DMS53 treated with DMSO at 0.1 percent for 48 hours (cell line): ENCODE measurements at regions not wholly inside any gene's neighbourhood (a gene's known extent, or its start where the extent isn't known, plus 50 kb on each side); places are given as distances from the start of the nearest gene placed in this dataset.

ENCODE experiments used
- DNase-seq: peaks from one replicate; lab custom pipeline; 2025; ENCODE audit not compliant: unreplicated experiment; lab: John Stamatoyannopoulos, UW

DNA sequence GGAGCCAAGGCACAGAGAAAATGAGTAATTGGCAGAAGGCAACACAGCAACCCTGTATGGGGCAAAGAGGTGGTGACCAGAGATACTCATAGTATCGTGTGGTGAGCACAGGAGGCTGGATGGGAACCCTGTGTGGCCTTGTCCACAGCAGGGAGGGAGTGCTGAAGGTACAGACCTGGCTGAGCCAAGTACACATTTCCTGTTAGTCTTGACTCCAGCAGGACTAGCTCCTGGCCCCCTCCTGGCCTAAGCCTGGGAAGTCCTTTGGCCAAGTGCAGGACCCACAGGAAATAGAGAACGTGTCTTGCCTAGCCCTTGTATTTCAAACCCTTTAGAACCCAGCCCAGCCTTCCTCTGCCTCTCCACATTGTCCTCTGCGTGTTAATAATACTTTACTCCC, 289.8 kb upstream of the PWP1 start:
- DNase-seq, result no peak

DNA sequence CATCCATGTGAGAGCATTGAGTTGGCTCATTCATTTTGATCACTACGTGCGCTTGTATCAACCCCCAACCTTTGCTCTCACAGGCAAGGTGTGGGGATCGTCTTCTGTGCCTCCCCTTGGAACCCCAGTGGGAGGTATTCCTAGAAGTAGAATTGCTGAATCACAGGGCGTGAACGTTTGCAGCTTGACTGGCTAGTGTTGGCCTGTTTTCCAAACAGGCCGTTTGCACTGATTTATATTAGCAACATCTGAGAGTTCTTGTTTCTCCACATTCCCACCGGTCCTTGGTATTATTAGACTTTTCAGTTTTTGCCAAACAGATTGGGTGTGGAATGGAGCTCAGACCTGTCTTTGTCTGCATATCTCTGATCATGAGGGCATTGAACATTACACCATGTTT, 288.6 kb upstream of the PWP1 start:
- DNase-seq, result no peak

DNA sequence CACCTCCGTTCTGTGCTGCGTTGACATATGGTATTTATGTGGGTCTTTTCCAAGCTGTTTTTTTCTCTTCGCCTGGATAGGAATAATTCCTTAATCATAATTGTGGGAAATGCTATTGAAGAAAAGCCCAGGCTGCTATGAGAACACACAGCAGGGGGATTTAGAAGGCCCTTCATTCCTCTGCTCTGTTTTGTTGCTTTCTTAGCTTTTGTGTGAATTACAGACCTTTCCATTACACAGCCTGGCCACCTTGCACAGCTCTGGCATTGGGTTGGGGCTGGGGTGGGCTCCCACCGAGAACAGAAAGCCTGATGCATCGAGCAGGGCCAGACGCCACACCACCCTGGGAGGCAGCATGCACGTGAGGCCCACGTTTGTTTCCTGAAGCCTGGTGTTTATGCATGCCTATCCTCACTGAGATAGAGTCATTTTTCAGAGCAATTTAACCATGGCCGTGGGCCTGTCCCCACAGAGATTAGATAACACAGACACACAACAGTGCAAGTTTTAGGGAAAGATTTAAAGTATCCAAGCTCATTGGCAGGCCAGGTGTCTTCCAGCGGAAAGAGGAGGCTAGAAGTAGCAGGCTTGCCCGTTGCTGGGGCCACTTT, 287.6 kb upstream of the PWP1 start:
- no peak for DNase-seq

DNA sequence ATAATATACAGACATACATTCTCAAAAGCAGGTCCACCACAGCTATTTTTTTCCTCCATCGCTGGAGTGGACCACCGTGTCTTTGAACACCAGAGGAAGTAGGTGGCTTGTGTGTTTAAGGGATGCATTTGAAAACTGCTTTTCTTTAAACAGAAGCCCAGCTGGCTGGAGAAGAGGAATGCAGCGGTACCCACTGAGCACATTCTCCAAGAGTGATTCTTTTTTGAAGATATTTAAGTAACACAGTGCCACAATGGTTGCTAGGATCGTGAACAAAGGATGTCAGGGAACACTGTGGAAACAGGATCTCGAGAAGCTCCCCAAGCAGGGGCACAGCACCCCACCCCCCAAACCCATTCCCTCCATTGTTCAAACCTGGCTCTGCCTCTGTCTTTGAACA, 286.6 kb upstream of the PWP1 start:
- no peak for DNase-seq

DNA sequence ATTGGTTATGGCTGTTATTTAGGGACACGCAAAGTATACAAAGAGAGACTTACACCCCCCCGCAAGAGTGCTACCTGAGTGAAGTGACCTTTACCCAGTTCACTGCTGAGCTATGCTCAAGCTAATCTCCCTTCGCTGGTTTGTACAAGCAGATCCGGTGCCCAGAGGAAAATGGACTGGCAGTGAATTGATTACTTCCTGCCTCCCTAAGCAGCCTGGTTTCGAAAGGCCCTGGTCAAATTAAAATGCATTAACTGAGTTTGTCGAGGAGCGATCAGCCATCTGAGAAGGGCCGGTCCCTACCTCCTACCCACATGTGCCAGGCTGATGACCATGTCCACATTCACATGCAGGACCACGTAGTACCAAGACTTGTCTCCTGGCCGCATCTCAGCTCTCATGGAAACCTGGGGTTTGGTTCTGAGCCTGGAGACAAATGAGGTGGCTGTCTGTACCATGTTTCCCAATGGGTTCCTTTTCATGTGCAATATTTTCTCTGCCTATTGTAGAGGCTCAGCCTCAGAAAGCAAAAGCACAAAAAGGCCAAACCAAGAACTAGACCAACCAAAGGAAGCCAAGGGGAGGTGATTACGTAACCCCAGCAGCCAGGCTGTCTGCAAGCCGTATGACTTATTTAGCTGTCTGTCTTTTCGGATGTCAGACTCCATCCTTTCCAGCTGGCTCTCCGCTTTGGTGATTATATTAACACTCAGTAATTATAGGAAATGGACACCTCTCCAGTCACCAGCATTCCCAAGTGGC, 284.7 kb upstream of the PWP1 start:
- no peak for DNase-seq

DNA sequence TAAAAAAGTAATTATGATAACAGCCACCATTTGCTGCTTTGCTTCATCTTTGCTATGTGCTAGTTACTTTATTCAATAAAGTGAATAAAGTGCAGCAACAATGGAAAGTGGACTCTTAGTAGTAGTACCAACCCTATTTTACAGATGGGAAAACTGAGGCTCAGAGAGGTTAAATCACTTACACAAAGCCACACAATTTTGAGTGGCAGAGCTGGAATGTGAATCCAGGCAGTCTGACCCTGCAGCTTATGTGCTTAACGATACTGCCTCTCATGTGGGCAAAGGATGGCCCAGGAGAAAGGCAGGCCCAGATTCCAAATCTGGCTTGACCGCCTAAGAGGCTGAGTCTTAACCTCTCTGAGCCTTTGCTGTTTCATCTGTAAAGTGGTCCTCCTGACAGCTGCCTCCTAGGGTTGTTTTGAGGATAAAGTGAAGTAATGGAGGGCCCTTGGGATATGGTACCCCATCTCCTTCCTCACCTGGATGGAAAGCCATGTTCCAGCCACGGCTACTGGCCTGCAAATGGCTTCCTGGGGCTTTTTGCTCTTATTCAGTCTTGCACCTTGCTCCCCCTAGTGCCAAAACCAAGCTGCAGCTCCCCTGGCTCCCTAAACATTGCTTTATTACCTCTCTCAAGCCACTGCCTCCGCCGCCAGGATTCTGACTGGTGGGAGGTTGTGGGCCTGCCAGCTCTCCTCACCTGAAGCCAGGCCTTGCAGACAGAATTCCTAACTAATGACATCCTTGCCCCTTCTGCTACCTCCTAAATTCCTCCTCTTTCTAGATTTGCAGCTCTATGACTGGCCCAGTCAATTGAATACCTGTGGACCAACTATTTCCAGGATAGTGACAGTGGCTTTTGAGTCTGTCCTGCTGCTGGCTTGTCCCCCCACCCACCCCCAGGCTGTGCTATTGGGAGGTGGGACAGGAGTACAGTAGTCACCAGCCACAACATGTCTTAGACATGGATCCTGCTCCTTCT, 283.3 kb upstream of the PWP1 start:
- peak; percentile 38 for DNase-seq

DNA sequence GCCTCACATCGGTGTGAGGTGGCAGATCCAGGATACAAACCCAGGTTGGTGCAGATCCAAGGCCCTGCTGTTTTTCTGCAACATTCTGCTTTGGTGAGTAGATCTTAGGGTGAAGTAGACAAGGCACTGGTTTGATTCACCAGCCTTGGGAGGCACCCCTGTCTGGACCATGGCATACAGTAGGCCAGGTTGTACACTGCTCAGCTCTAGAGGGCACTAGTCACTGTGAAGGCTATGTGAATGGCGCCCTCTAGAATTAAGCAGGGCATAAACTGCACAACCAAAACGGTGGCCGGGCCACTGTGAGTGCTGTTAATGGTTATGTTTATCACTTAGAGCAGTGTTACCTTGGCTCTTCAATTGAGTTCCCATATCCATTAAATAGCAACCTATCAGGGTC, 280.6 kb upstream of the PWP1 start:
- peak; percentile 20 for DNase-seq

DNA sequence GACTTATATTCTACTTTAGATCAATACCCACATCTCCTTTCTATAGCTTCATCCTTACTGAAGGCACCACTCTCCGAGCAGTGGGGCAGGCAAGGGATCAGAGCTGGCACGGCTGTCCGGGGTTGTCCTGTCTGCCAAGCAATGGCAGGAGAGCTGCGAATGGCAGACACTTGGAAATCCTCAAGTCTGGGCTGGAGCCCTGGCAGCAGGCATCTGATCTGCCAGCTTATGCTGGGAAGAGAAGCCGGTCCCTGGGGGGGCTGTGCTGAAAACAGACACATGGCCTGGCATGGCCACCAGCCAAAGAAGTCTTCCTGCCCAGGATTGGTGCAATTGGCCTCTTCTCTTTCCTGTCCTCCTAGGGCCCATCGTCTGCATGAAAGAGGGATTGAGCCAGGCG, 280.2 kb upstream of the PWP1 start:
- DNase-seq, result no peak

DNA sequence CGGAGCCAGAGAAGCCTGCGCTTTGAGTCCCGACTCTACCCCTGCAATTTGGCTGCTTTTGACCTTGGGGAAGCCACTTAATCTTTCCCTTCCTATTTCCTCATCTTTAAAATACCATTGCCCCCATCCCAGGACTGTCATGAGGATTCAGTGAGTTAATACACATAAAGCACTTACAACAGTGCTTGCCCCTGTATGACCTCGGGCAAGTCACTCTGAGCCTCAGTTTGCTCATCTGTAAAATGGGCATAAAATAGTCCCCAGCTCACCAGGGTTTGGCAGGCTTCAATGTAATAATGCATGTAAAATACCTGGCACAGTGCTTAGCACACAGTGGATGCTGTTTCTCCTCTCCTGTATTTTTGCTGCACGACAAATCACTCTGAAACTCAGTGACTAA, 278.7 kb upstream of the PWP1 start:
- no peak for DNase-seq

DNA sequence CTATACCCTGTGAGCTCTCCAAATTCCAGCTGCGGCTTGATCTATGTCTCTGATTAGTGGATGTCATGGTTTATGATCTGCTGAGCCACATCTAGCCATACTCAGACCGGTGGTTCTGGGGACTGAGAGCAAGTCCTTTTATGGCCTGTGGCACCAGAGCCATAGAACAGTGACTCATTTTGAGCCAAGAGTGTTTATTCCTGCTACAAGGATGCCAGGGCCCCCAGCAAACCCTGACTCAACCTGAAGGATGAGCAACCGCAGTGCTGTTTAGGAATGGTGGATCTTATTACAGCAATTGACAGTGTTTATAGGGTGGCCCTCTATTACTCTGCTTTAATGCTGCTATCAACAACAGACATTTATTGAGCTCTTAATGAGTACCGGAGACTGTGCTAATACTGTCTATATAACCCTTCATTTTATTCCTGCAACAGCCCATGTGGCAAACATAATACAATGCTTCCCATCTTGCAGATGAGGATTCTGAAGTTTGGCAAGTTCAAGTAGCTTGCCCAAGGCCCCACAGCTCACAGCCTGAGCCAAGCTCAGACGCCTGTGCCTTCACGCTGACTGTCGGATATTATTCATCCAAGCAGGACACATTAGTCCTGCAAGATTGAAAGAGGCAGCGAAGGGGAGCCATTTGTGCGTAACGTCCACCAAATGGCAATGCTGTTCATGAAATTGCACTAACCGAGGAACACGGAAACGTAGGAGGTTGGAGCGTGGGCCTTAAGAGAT, 273.6 kb upstream of the PWP1 start:
- DNase-seq, result no peak

DNA sequence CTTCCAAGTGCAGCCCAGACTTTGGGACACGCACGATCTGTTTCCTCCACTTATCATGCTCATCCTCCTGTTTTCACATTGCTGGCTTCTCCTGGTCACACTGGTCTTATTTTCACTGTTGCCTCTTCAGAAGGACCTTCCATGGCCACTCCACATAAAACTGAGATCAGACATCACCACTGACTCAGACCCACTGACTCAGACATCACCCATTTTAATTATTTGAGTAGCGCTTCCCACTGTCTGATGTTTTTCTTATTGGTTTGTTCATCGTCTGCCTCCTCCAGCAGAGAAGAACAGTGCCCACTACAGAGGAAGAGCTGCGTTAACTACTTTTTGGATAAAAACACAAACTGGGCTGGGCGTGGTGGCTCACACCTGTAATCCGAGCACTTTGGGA, 270.5 kb upstream of the PWP1 start:
- DNase-seq, result no peak

DNA sequence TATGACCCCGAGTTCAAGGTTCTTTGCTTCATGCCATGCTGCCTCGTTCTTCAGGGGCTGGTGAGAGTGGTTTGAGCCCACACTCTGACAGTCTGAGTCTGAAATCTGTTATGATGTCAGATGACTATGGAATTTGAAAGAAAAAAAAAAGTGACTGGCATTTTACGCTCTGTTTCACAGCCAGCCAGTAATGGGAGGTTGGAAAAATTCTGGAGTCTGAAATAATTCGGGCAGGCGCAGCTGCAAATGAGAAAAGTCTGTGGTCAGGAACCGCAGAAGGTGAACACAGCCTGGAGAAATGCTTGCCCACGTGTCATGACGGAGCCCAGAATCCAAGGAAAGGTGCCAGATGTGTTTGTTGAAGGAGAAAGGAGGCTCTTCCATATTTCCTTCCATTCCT, 269.8 kb upstream of the PWP1 start:
- DNase-seq, result no peak

DNA sequence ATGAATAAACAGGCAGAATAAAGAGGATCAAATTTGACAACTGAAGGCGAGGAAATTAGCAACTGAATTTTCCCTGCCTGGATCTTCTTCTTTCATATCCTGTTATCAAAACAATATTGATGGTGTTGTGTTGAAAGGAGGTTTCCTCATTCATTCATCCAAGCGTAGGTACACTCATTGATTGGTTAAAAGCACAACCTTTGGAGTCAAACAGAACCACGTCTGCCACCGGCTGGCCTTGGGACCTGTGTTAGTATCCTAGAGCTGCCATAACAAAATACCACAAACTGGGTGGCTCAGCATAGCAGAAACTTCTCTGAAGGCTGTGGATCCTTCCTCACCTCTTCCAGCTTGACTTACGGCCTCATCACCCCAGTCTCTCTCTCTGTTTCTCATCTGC, 268.6 kb upstream of the PWP1 start:
- DNase-seq, result no peak

DNA sequence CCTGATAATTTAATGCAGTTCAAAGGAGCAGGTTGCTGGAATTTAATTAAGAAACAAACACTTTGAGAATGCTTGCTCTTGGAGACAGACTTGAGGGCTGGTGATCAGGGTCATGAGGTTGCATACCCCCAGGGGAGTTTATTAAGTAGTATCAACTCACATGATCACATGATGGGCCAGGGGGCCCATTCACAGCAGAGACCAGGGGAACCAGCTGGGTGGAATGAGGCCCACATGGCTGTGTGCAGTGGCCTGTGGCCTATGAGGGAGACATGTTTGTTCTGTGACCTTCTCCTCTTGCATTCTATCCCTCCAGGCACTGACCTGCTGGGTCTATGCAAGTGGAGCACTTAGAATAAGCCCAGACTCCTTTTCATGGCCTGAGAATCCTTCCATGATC, 266.6 kb upstream of the PWP1 start:
- no peak for DNase-seq

DNA sequence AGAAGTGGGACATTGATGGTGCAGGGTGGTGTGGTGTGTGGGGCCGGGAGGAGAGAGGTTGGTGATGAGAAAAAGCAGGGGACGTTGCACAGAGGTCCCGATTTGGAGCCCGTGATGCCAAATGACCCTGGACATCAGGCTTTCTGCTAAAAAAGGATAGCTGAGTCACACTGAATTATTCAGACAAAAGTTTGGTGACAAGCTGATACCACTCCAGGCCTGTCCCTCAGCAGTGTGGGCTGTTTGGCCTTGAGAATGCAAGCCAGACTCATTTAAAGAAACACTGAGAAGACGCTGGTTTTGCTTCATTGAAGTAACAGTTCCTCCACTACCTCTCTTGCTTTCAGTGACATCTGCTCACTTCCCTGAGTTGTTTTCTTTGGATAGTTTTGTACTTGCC, 262.1 kb upstream of the PWP1 start:
- no peak for DNase-seq

DNA sequence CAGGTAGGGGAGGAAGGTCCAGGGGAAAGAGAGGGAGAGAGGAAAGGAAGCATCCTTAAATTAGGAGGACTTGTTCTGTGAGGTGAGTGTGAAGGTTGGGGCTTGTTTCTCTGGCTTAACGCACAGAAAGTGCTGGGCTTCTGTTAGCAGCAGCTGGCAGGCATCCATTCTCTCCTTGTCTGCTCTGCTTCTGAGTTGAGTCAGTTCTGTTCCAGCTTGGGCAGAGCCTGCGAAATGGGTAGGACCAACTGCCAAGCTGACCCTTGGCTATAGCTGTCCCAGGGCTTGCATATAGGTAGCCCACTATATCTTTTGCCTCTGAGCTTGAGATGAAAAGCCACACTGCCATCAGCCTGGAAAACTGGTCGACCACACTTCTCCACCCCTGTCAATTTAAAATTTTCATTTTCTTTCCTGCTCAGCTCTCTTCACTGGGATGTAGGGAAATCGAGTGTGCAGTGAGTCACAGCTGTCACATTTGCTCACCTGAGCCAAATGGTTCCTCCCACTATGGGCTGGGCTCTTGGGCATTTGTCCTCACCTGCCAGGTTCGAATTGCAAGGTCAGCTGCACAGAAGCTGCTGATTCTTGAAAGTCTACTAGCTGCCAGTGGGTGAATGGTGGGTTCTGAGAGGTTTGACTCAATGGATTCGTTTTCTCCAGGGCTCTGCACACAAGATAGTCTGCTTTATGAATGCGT, 256.4 kb upstream of the PWP1 start:
- peak; percentile 19 for DNase-seq

DNA sequence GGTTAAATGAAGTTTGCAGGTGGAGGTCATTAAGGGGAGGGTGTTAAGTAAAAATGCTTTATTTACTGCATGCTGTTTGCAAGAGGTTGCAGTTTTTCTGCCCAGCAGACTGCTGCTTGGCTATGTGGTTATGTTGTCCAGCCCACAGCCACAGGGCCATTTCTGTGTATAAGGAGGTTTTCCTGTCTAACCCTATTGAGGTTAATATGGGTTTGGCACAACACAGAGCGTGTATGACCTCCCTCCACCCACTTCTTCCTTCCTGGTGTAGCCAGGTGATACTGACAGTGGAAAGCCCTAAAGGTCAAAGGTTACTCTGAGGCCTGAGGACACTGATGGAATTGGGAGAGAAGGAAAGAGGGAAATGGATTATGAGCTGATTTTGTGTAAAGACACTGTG, 253.7 kb upstream of the PWP1 start:
- no peak for DNase-seq

DNA sequence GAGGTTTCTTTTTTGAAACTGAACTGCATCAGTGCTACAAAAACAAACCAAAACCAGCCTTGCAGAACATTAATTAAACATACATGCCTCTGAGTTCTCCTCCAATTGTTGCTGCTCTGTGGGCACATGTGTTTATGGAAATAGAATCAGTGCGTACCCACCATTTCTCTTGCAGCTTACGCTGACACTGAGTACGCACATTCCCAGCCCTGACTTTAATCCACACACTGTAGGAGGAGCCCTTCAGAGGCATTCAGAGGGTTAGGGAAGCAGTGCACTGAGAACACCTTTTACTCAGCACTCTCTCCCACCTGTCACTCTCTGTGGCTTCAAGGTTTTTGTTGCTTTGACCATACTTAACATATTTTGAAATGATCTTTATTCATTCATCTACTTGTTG, 250.5 kb upstream of the PWP1 start:
- DNase-seq, result no peak

DNA sequence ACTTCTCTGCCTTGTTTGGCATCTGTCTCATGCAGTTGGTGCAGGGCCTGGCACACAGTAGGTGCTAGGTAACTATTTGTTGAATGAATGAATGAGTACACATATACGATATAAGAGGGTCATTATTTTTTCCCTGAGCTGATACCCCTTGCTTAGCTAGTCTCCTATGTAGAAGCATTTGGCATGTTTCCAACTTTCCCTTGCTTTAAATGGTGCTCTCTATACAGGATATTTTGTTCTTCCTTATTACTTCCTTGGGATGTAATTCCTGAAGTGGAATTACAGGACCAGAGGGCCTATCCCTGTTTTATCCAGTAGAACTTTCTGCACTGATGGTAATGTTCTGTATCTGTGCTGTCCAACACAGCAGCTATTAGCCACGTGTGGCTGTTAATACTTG, 250.1 kb upstream of the PWP1 start:
- DNase-seq, result no peak

DNA sequence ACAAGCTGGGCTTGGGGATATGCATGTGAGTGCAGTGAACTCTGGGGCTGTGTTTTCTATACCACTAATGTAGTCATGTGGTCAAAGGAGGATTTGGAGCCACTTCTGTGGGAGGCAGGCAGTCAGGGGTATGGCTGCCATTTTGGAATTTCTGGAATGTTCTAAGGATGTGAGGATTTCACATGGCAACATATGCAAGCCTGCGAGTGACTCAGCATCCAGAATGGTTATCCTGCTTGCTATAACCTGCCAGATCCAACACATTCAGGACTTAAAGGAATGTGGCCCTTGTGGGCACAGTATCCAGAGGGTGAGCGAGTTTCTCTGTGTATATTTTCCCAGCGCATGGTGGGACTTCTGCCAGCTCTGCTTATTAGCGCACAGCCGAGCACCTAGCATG, 249.2 kb upstream of the PWP1 start:
- no peak for DNase-seq

DNA sequence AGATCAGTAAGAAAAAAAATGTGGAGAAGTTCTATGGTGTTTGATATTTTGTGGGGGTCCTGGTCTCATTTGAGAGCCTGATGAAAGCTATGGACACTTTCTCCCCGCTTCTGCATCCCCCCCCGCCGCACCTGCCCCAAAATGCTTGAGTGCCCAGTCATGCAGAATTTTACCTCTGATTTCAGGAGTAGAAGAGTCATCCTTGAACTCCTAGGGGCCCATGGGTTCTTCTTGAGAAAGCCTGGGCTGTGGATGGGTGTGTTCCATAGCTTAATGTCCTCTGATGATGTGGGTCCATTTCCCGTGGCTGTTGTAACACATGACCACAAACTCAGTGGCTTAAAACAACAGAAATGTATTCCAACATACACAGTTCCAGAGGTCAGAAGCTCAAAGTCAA, 248.8 kb upstream of the PWP1 start:
- no peak for DNase-seq
